HG03469 (cell line): ENCODE measurements at regions not wholly inside any gene's neighbourhood (a gene's known extent, or its start where the extent isn't known, plus 50 kb on each side); places are given as distances from the start of the nearest gene placed in this dataset.

Experiments
- ATAC-seq: cut with Tn5 transposase; IDR thresholded peaks from one replicate; pipeline ENCODE4 v1.9.1; 2021; ENCODE audit warnings: mild to moderate bottlenecking, moderate library complexity, moderate number of reproducible peaks; ENCODE audit not compliant: unreplicated experiment

GRCh38 chr2:129135017-129135416 lies 816.3 kb upstream of the HS6ST1 start:
- ATAC-seq, result no peak

GRCh38 chr2:129139380-129139779 lies 820.7 kb upstream of the HS6ST1 start:
- ATAC-seq, result no peak

GRCh38 chr2:129142465-129142864 lies 823.8 kb upstream of the HS6ST1 start:
- no peak for ATAC-seq

- no peak for ATAC-seq
These were observed 825.6 kb upstream of the HS6ST1 start for GRCh38 chr2:129144082-129144791.

GRCh38 chr2:129152514-129152913 lies 827.0 kb upstream of the RAB6C start:
- ATAC-seq, result no peak

- no peak for ATAC-seq
These were observed 818.6 kb upstream of the RAB6C start for GRCh38 chr2:129160879-129161278.

GRCh38 chr2:129164220-129164949 lies 815.1 kb upstream of the RAB6C start:
- ATAC-seq, result no peak

- ATAC-seq, result no peak
These were observed 814.5 kb upstream of the RAB6C start for GRCh38 chr2:129165006-129165405.

- no peak for ATAC-seq
These were observed 812.0 kb upstream of the RAB6C start for GRCh38 chr2:129167456-129167855.

- no peak for ATAC-seq
These were observed 808.9 kb upstream of the RAB6C start for GRCh38 chr2:129170570-129170969.

- no peak for ATAC-seq
These were observed 805.3 kb upstream of the RAB6C start for GRCh38 chr2:129174143-129174542.

GRCh38 chr2:129175051-129175450 lies 804.4 kb upstream of the RAB6C start:
- ATAC-seq, result no peak

GRCh38 chr2:129176375-129176774 lies 803.1 kb upstream of the RAB6C start:
- no peak for ATAC-seq

- no peak for ATAC-seq
These were observed 801.1 kb upstream of the RAB6C start for GRCh38 chr2:129178356-129178755.

- no peak for ATAC-seq
These were observed 800.3 kb upstream of the RAB6C start for GRCh38 chr2:129179199-129179598.

- ATAC-seq, result no peak
These were observed 799.2 kb upstream of the RAB6C start for GRCh38 chr2:129180124-129180716.

- ATAC-seq, result no peak
These were observed 798.0 kb upstream of the RAB6C start for GRCh38 chr2:129181433-129181832.

GRCh38 chr2:129181963-129182362 lies 797.5 kb upstream of the RAB6C start:
- ATAC-seq, result no peak

GRCh38 chr2:129187343-129187742 lies 792.1 kb upstream of the RAB6C start:
- no peak for ATAC-seq

GRCh38 chr2:129188451-129188850 lies 791.0 kb upstream of the RAB6C start:
- no peak for ATAC-seq

- ATAC-seq, result no peak
These were observed 789.7 kb upstream of the RAB6C start for GRCh38 chr2:129189617-129190319.
